Activated T-cell treated with anti-CD3 and anti-CD28 coated beads, Interleukin-2, amount 50 U/mL, for 4 hours (primary cell): ENCODE measurements at regions not wholly inside any gene's neighbourhood (a gene's known extent, or its start where the extent isn't known, plus 50 kb on each side); places are given as distances from the start of the nearest gene placed in this dataset.

ENCODE experiments used
- ATAC-seq, 2 donors: fragments of 200-7000 bp; cut with Tn5 transposase; one replicate each; pipeline ENCODE4 v1.10.0; 2021
- DNase-seq: peaks from one replicate; pipeline ENCODE4 v3.0.0-alpha.2; 2020
- H3K27me3 Mint-ChIP-seq: one replicate; pipeline ENCODE4 v1.8.0; 2021; ENCODE audit warnings: low read depth, mixed read lengths
- H3K36me3 Mint-ChIP-seq: one replicate; pipeline ENCODE4 v1.8.0; 2022; ENCODE audit warnings: mixed read lengths; ENCODE audit not compliant: insufficient read depth
- H3K4me1 Mint-ChIP-seq: one replicate; pipeline ENCODE4 v1.8.0; 2021; ENCODE audit warnings: low read depth, mixed read lengths
- H3K4me3 Mint-ChIP-seq: one replicate; pipeline ENCODE4 v1.8.0; 2021; ENCODE audit warnings: mild to moderate bottlenecking, moderate library complexity, mixed read lengths
- H3K9me3 Mint-ChIP-seq: one replicate; pipeline ENCODE4 v1.8.0; 2021; ENCODE audit warnings: mixed read lengths

DNA sequence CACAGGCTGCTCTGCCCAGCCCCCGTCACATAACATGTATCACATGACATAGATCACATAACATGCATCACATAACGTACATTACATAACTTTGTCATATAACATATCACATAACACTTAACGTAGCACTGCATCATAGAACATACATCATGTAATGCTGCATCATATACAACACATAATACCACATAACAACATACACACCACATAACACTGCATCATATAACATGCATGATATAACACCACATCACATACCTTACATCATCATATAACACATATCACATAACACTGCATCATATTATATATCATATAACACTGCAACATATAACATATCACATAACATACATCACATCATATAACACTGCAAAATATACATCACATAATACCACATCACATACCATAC lies 83.8 kb downstream of the AXIN2 start:
- H3K4me1 Mint-ChIP-seq = peaks cover 2% of the 10 kb centered on the region
- ATAC-seq (no peak), DNase-seq (no peak)
- no peaks in the 10 kb centered on the region for H3K36me3 Mint-ChIP-seq
- H3K4me3 Mint-ChIP-seq = no peak overlapping the region
- H3K9me3 Mint-ChIP-seq = no peaks in the 10 kb centered on the region
- peaks cover 5% of the 10 kb centered on the region for H3K27me3 Mint-ChIP-seq

DNA sequence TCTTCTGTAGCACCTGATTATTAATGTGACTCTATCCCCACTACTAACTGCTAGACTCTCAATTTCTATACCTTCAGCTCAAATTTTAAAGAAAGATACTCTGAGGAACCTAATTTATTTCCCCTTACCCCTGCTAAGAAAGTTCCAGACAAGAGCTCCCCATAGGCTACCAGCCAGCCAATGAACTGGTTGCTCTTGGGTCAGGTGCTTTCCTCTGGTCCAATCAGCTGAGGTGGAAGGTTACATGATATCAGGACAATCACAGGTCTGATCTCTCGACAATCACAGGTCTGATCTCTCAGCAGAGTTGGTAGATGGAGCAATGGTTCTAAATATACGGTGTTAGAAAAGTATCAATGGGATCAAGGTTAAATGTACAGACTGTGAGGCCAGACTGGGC lies 86.8 kb downstream of the AXIN2 start:
- H3K27me3 Mint-ChIP-seq = peaks cover 10% of the 10 kb centered on the region
- H3K36me3 Mint-ChIP-seq = no peaks in the 10 kb centered on the region
- no peaks in the 10 kb centered on the region for H3K4me1 Mint-ChIP-seq
- no peaks in the 10 kb centered on the region for H3K9me3 Mint-ChIP-seq
- H3K4me3 Mint-ChIP-seq = no peak overlapping the region
- no peak for ATAC-seq
- DNase-seq = no peak

DNA sequence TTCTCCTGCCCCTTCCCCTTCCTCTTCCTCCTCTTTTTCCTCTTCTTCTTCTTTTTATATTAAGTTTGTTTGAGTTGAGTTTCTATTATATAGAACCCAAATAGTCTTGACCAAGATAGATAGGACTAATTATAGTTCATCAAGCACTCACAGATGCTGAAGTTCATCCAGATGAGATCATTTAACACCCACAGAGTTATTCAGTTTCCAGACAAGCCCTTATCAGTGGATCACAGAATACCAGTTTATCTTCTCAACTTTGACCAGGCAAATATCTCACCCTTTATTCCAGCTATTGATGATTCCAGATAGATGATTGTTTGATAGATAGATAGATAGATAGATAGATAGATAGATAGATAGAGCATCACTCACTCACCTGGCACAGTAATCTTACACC lies 87.5 kb downstream of the AXIN2 start:
- H3K4me1 Mint-ChIP-seq = no peaks in the 10 kb centered on the region
- H3K4me3 Mint-ChIP-seq = no peak overlapping the region
- no peaks in the 10 kb centered on the region for H3K9me3 Mint-ChIP-seq
- no peaks in the 10 kb centered on the region for H3K36me3 Mint-ChIP-seq
- ATAC-seq (no peak), DNase-seq (no peak)
- peaks cover 10% of the 10 kb centered on the region for H3K27me3 Mint-ChIP-seq

DNA sequence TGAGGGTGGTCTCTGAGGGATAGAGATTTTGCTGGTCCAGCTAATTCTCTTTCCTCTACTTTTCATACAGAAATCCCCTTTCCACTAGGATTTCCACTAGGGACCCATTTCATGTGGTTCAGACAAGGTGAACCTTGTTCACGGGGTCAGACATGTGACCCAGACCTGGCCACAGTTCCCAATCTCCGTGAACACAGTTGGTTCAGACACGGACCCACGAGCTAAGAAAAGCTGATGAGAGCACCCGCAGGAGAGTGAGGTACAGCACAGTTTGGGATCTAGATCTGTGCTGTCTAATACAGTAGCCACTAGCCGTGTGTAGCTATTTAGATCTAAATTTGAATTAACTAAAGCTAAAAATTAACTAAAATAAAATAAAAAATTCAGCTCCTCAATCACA lies 88.1 kb downstream of the AXIN2 start:
- no peaks in the 10 kb centered on the region for H3K9me3 Mint-ChIP-seq
- peaks cover 10% of the 10 kb centered on the region for H3K27me3 Mint-ChIP-seq
- H3K4me3 Mint-ChIP-seq = no peak overlapping the region
- DNase-seq = no peak
- no peaks in the 10 kb centered on the region for H3K36me3 Mint-ChIP-seq
- no peaks in the 10 kb centered on the region for H3K4me1 Mint-ChIP-seq
- no peak for ATAC-seq

DNA sequence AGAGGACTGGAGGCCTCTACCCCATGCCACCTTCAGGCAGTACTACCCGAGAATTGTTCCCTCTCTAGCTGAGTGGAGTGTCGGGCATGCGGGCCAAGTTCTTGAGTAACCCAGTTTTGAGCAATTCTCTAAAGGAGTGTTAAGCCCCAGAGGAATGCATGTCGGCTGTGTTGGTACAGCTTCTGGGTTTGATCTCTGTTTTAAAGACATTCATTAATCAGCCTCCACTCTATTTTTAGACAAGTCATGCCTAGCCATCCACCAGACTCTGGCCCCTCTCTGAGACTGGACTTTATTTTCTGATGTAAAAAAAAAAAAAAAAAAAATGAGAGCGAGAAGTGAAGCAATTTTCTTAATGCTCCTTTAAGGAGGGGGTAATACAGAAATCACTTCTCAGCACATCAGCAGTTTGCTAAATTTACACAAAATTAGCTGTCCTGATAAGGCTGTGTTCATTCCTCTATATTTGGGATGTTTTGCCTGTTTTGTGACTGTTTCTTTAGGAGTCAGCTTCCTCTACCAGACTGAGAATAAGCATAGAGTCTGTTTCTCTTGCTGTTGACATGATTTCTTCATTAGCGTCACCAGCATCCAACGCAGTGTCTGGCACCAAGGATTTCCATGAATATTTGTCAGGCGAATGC lies 88.7 kb downstream of the AXIN2 start:
- peaks cover 10% of the 10 kb centered on the region for H3K27me3 Mint-ChIP-seq
- no peaks in the 10 kb centered on the region for H3K36me3 Mint-ChIP-seq
- no peak overlapping the region for H3K4me3 Mint-ChIP-seq
- DNase-seq = no peak
- no peaks in the 10 kb centered on the region for H3K4me1 Mint-ChIP-seq
- no peak for ATAC-seq
- no peaks in the 10 kb centered on the region for H3K9me3 Mint-ChIP-seq

DNA sequence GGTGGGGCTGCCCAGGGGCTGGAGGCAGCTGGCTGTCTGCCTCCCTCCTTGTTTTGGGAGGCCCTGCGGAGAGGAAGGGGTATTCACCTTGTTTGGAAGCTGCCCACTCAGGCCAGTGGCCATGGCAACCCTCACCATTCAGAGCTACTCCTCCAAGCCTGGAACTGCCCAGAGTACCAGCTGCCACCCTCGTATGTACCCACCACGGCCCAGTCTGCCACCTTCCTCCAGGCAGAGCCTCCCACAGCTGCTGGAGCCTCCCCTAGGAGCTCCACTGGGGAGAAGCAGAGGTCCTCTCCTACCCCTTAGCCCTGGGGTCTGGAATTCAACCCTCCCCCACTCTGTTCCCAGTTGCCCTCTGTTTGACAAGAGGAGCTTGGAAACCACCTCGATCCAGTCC lies 90.7 kb downstream of the AXIN2 start:
- H3K4me3 Mint-ChIP-seq = no peak overlapping the region
- H3K4me1 Mint-ChIP-seq = no peaks in the 10 kb centered on the region
- H3K36me3 Mint-ChIP-seq = no peaks in the 10 kb centered on the region
- H3K27me3 Mint-ChIP-seq = peaks cover 10% of the 10 kb centered on the region
- no peaks in the 10 kb centered on the region for H3K9me3 Mint-ChIP-seq
- DNase-seq (no peak), ATAC-seq (no peak)

DNA sequence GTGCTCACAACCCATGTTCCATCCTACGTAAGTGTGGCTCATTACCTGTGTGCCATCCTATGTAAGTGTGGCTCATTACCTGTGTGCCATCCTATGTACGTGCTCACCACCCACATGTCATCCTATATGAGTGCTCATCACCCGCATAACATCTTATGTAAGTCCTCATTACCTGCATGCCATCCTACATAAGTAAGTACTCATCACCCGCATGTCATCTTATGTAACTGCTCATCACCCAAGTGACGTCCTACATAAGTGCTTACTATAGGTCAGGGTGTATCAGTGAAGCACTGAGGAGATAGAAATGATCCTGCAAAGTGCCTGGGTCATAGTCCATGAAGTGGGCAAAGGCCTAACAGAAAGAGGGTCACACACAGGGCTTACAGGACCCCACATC lies 93.1 kb downstream of the AXIN2 start:
- H3K4me1 Mint-ChIP-seq = no peaks in the 10 kb centered on the region
- ATAC-seq = no peak
- no peaks in the 10 kb centered on the region for H3K36me3 Mint-ChIP-seq
- peaks cover 7% of the 10 kb centered on the region for H3K27me3 Mint-ChIP-seq
- DNase-seq = no peak
- H3K9me3 Mint-ChIP-seq = no peaks in the 10 kb centered on the region
- H3K4me3 Mint-ChIP-seq = no peak overlapping the region

DNA sequence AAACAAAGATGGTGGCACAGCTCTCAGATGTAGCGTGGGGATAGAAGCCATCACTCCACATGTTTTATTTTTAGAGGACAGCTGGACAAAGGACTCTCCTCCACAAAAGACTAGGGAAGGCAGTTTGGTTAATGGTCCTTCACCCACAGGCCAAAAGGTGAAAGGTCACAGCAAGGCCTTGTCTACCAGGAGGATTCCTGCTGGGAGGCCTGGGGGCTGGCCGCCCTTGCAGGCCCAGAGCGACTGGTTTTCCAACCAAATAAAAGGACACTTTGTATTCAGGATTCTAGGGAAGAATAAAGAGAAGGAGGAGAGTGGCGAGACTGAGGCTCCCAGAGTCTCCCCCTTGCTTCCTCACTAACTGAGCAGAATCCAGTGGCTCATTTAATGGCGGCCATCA lies 94.3 kb downstream of the AXIN2 start:
- Mint-ChIP-seq H3K4me3 (no peak overlapping the region), H3K27me3 (peaks cover 5% of the 10 kb centered on the region), H3K9me3 (no peaks in the 10 kb centered on the region), H3K36me3 (no peaks in the 10 kb centered on the region), H3K4me1 (no peaks in the 10 kb centered on the region)
- no peak for DNase-seq
- ATAC-seq = no peak

DNA sequence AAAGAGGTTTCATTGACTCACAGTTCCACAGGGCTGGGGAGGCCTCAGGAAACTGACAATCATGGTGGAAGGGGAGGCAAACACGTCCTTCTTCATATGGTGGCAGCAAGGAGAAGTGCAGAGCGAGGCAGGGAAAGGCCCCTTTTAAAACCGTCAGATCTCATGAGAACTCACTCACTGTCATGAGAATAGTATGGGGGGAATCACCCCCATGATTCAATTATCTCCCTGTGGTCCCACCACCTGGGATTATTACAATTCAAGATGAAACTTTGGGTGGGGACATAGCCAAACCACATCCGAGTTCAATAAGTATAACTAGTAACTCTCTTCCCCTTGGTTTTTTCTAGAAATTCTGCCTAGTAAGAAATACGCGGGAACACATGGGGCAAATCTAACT lies 94.9 kb downstream of the AXIN2 start:
- Mint-ChIP-seq H3K4me3 (no peak overlapping the region), H3K4me1 (no peaks in the 10 kb centered on the region), H3K27me3 (peaks cover 5% of the 10 kb centered on the region), H3K36me3 (no peaks in the 10 kb centered on the region), H3K9me3 (no peaks in the 10 kb centered on the region)
- DNase-seq (no peak), ATAC-seq (no peak)

DNA sequence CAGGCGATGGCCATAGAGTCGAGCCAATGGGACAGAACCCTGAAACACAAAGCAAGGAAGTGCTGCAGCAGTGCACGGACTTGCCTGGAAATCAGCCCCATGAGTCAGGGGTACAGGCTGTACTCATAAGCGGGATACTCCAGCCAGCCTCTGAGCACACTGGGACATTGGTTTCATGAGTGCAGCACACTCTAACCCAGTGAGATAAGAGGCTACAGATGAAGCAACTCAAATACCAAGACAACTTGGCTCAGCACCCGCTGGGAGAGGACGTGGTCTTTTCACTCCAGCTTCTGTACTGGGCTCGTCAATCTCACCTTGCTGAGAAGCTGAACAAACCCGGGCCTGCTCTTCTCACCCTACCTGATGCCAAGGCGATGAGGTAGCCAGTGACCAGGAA lies 98.2 kb downstream of the AXIN2 start:
- Mint-ChIP-seq H3K4me1 (no peaks in the 10 kb centered on the region), H3K36me3 (no peaks in the 10 kb centered on the region), H3K9me3 (no peaks in the 10 kb centered on the region), H3K27me3 (no peaks in the 10 kb centered on the region), H3K4me3 (no peak overlapping the region)
- DNase-seq (no peak), ATAC-seq (no peak)

DNA sequence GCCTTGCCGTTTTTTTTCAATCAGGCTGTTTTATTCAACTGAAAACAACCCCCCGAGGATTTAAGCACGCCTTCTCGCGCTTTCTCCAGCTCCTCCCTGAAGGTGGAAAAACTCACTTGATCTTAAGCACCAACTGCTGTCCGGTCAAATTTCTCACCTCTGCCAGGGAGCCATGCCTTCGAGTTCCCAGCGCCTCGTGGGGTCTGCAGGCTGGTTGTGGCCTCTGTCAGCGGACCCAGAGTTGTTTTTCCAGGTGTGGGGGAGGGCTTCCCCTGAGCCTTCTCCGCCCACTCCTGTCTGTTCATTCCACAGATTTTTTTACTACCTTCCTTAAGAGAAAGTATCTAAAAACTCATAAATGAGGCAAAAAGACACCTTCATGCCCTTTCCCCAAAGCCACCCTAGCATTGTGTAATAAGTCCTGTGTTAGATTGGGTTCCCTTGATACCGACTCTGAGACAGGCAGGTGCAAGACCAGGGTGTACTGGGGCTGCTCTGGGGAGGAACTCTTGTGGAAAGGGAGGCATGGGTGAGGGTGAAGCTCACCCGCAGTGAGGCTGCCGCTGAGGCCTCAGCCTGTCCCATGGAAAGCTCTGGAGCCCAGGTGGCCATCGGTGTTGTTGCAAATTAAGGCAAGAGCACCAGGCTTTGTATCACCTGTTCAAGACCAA lies 101.6 kb downstream of the AXIN2 start:
- DNase-seq (no peak), ATAC-seq (no peak)
- Mint-ChIP-seq H3K9me3 (no peaks in the 10 kb centered on the region), H3K36me3 (no peaks in the 10 kb centered on the region), H3K4me3 (no peak overlapping the region), H3K27me3 (no peaks in the 10 kb centered on the region), H3K4me1 (no peaks in the 10 kb centered on the region)

DNA sequence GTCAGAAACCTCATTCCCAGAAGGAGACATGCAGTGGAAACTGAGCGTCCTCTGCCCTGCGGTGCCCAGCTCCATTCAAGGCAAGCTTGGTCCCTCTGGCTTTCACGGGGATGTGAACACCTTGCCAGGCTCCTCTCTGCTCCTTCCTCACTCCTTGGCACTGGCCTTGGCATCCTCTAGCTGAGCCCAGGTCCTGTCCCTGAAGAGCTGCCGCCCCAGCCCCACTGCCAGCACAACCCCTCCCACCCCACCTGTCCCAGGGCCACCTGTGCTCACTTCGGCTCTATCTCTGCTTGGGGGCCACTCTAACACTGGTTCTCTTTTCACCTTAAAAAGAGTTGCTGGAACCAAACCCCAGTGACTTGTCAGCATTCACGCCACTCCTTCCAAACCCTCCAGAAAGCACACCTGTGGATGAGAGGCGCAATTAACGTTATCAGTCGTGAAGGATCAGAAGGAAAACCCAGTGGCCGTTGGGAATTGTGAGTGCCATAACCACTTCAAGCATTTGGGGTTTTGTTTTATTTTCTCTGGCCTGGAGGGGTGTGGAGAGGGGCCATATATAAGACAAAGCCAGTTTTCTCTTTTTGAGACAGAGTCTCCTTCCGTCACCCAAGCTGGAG lies 103.7 kb downstream of the AXIN2 start:
- no peak for ATAC-seq
- Mint-ChIP-seq H3K9me3 (no peaks in the 10 kb centered on the region), H3K4me1 (no peaks in the 10 kb centered on the region), H3K27me3 (no peaks in the 10 kb centered on the region), H3K4me3 (no peak overlapping the region), H3K36me3 (no peaks in the 10 kb centered on the region)
- DNase-seq = no peak

DNA sequence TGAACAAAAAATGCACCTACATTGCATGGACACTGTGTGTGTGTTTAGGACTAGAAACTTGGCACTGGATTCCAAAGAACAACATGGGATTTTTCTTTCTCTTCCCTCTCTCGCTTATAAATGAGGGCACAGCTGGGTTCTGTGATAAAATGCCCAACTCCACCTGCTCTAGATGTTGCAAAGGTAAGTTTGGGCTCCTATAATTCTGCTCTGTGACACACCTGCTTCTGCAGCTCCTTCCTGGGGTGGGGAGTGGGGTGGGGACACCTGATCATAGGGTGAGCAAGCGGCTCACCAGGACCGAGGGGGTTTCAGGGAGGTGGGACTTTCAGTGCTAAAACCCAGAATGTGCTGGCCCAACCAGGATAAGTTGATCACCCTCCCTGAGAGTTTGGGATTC lies 104.3 kb downstream of the AXIN2 start:
- ATAC-seq (no peak), DNase-seq (no peak)
- Mint-ChIP-seq H3K36me3 (no peaks in the 10 kb centered on the region), H3K4me1 (no peaks in the 10 kb centered on the region), H3K9me3 (no peaks in the 10 kb centered on the region), H3K4me3 (no peak overlapping the region), H3K27me3 (no peaks in the 10 kb centered on the region)

DNA sequence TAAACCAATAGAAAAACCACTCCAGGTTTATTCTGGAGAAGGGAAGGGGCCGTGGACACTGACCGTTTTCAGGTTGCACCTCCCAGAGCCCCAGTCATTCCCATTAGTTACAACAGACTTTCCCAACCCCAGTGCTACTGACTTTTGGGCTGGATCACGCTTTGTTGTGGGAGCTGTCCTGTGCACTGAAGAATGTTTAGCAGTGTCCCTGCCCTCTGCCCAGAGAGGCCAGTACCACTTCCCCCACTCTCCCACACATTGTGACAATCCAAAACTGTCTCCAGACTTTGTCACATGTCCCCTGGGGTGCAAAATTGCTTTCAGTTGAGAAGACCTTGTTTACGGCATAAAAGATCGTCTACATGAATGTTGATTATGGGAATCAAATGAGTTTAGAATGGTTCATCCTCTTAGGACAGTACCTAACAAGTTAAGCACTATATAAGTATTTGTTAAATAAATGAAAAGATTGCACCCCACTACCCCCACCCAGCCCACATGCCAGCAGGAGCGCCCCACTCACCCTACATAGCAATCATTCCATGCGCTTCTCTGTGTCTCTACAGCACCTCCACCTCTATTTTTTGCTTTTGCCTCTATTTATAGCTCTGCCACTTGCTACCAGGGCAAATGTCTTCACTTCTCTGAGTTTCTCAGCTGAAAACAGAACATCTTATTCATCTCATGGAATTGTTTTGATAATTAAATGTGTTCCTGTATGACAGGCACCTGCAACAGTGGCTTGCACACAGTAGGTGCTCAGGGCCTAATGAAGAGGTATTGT lies 104.9 kb downstream of the AXIN2 start:
- Mint-ChIP-seq H3K4me3 (no peak overlapping the region), H3K36me3 (no peaks in the 10 kb centered on the region), H3K9me3 (no peaks in the 10 kb centered on the region), H3K27me3 (no peaks in the 10 kb centered on the region), H3K4me1 (no peaks in the 10 kb centered on the region)
- no peak for DNase-seq
- ATAC-seq = no peak

DNA sequence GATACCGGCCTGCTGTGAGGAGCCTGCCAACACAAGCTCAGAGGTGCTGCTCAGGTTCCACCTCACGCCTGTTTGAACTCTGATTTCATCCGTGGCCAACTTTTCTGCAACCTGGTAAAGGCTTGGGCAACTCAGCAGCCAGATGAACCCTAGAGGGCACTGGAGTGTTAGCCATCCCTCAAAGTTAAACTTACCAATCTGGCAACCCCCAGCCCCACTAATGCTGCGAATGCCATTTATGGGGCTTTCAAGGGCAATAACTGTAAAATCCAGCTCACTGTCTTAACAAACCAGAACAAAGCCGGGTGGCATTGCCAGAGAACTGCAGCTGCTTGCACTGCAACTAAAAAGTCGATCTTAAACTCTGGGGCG lies 105.5 kb downstream of the AXIN2 start:
- no peak overlapping the region for H3K4me3 Mint-ChIP-seq
- H3K36me3 Mint-ChIP-seq = no peaks in the 10 kb centered on the region
- DNase-seq (peak; percentile 6), ATAC-seq (peak in 1 of 2 donors; percentile 18)
- no peaks in the 10 kb centered on the region for H3K27me3 Mint-ChIP-seq
- no peaks in the 10 kb centered on the region for H3K9me3 Mint-ChIP-seq
- no peaks in the 10 kb centered on the region for H3K4me1 Mint-ChIP-seq
